Smooth muscle cell (in vitro differentiated cells): ENCODE measurements at regions not wholly inside any gene's neighbourhood (a gene's known extent, or its start where the extent isn't known, plus 50 kb on each side); places are given as distances from the start of the nearest gene placed in this dataset.

ENCODE experiments used
- DNase-seq: peaks from one replicate; lab custom pipeline; 2025; ENCODE audit not compliant: unreplicated experiment; lab: John Stamatoyannopoulos, UW
- H2AFZ ChIP-seq: fragments of 200-600 bp; sonication (generic); 2 replicates; pipeline ENCODE4 v1.6.0; 2016; ENCODE audit warnings: antibody characterized with exemption, low read depth, mild to moderate bottlenecking
- H3F3A ChIP-seq: fragments of 200-600 bp; sonication (generic); 2 replicates; pipeline ENCODE4 v1.6.0; 2017; ENCODE audit warnings: antibody characterized with exemption, low read depth
- H3K27ac ChIP-seq: fragments of 200-600 bp; sonication (generic); 2 replicates; pipeline ENCODE4 v1.5.1; 2016; ENCODE audit warnings: low read depth, mild to moderate bottlenecking
- H3K27me3 ChIP-seq: fragments of 200-600 bp; sonication (generic); 2 replicates; pipeline ENCODE4 v1.6.1; 2016; ENCODE audit warnings: low read depth, mild to moderate bottlenecking
- H3K36me3 ChIP-seq: fragments of 200-600 bp; sonication (generic); 2 replicates; pipeline ENCODE4 v1.5.1; 2016; ENCODE audit warnings: low read depth
- H3K4me1 ChIP-seq: fragments of 200-600 bp; sonication (generic); 2 replicates; pipeline ENCODE4 v1.5.1; 2016; ENCODE audit warnings: low read depth
- H3K4me2 ChIP-seq: fragments of 200-600 bp; sonication (generic); 2 replicates; pipeline ENCODE4 v1.6.0; 2016; ENCODE audit warnings: mild to moderate bottlenecking
- H3K4me3 ChIP-seq: fragments of 200-600 bp; sonication (generic); 2 replicates; pipeline ENCODE4 v1.5.1; 2016; ENCODE audit warnings: mild to moderate bottlenecking
- H3K79me2 ChIP-seq: fragments of 200-600 bp; sonication (generic); 2 replicates; pipeline ENCODE4 v1.6.0; 2016; ENCODE audit warnings: low read depth, mild to moderate bottlenecking
- H3K9ac ChIP-seq: fragments of 200-600 bp; sonication (generic); 2 replicates; pipeline ENCODE4 v1.6.0; 2016; ENCODE audit warnings: low read depth
- H3K9me3 ChIP-seq: fragments of 200-600 bp; sonication (generic); replicated peaks from 2 replicates; pipeline ENCODE4 v1.5.1; 2016; ENCODE audit warnings: low read depth
- H4K20me1 ChIP-seq: fragments of 200-600 bp; sonication (generic); 2 replicates; pipeline ENCODE4 v1.6.0; 2016; ENCODE audit warnings: low read depth
- WGBS: methylation state at CpG from one replicate; pipeline ENCODE4 v1.1.7; 2016; ENCODE audit warnings: low lambda C conversion rate; 5-methylcytosine and 5-hydroxymethylcytosine counted together
- TF ChIP-seq, protein P1 (sequence below): fragments of 200-600 bp; sonication (generic); IDR thresholded peaks from 2 replicates; pipeline ENCODE4 v1.5.1; 2017; ENCODE audit warnings: borderline replicate concordance, mild to moderate bottlenecking, antibody characterized with exemption; ENCODE audit not compliant: insufficient read depth, poor library complexity, severe bottlenecking

DNA sequence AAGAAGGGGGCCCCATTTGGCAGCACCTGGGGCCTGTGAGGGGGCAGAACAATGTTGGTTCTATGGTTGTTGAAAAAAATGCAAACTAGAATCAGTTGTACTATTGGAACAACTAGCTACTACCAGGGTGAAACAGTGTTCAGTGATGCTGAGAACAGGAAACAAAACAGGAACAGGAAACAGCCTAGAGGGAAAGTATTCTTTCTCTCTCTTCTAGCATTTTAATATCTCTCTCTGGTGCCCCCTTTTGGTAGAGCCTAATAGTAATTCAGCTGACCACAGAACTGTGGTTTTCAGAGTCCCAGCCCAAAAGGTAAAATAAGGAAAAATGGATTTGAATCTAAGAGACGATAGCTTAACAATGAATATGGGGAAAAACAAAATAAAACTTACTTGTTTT lies 138.0 kb upstream of the KCNN2 start:
- TF ChIP-seq, protein P1, sequence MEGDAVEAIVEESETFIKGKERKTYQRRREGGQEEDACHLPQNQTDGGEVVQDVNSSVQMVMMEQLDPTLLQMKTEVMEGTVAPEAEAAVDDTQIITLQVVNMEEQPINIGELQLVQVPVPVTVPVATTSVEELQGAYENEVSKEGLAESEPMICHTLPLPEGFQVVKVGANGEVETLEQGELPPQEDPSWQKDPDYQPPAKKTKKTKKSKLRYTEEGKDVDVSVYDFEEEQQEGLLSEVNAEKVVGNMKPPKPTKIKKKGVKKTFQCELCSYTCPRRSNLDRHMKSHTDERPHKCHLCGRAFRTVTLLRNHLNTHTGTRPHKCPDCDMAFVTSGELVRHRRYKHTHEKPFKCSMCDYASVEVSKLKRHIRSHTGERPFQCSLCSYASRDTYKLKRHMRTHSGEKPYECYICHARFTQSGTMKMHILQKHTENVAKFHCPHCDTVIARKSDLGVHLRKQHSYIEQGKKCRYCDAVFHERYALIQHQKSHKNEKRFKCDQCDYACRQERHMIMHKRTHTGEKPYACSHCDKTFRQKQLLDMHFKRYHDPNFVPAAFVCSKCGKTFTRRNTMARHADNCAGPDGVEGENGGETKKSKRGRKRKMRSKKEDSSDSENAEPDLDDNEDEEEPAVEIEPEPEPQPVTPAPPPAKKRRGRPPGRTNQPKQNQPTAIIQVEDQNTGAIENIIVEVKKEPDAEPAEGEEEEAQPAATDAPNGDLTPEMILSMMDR: peak; percentile 16
- H3K27me3 ChIP-seq: no peaks in the 10 kb centered on the region
- no peaks in the 10 kb centered on the region for H3F3A ChIP-seq
- no peak for DNase-seq
- H4K20me1 ChIP-seq: no peaks in the 10 kb centered on the region
- 93% methylated on average over 1 of the region's 1 CpG for WGBS
- no peaks in the 10 kb centered on the region for H3K36me3 ChIP-seq
- no peak overlapping the region for H3K4me2 ChIP-seq
- H3K4me1 ChIP-seq: no peaks in the 10 kb centered on the region
- no peak overlapping the region for H3K4me3 ChIP-seq
- no peak overlapping the region for H3K9ac ChIP-seq
- no peaks in the 10 kb centered on the region for H3K79me2 ChIP-seq
- H3K27ac ChIP-seq: no peak overlapping the region
- no peaks in the 10 kb centered on the region for H3K9me3 ChIP-seq
- H2AFZ ChIP-seq: no peak overlapping the region

DNA sequence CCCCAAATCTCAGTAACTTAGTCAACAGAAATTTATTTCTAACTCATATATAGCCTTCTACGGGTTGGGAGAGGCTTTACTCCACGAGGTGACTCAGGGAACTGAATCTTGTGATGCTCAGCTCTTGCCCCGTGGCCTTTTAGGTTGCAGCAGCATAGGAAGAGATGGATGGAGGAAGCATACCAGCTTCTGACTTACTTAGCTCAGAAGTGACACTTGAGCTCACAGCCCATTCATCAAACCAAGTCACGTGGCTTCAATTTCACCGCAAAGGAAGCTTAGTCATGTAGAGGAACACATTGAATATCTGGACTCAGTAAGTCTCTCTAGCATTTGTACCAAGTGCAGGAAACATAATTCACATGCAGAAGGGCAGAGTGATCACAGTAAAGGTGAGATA lies 124.1 kb upstream of the KCNN2 start:
- Histone ChIP-seq H3K4me1 (no peaks in the 10 kb centered on the region), H3K36me3 (no peaks in the 10 kb centered on the region), H3K27me3 (no peaks in the 10 kb centered on the region), H3K9ac (no peak overlapping the region), H2AFZ (no peak overlapping the region), H4K20me1 (no peaks in the 10 kb centered on the region), H3K9me3 (no peaks in the 10 kb centered on the region), H3K27ac (no peak overlapping the region), H3K4me3 (no peak overlapping the region), H3F3A (no peaks in the 10 kb centered on the region), H3K79me2 (no peaks in the 10 kb centered on the region), H3K4me2 (no peak overlapping the region)
- TF ChIP-seq, protein P1: no peak
- DNase-seq: no peak
- WGBS: 82% methylated on average over 5 of the region's 5 CpGs

DNA sequence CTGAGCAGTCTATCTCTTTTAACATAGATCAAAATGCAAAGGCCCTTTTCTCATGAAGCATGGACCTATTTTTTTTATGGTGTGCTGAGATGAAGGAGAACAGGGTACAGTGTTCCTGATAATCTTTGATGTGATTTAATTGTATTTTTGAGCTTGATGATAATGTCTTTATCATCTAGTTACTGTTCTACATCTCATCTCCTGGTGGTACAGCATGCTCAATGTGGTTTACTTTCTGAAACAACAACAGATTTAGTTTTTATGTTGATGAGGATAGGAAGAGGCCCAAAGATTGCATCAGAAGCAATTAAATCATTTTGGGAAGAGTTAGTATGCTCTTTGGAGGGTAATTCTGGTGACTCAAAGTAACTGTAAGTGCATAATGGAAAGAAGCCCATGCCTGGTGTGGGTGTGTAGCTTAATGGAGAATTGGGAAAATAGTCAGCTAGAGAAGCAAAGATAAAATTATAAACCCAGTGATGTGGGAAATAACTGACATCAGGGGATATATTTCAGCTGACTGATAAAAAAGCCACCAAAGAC lies 123.0 kb upstream of the KCNN2 start:
- Histone ChIP-seq H3K4me1 (no peaks in the 10 kb centered on the region), H3F3A (no peaks in the 10 kb centered on the region), H3K4me3 (no peak overlapping the region), H2AFZ (peak overlapping the region; percentile 44), H3K36me3 (no peaks in the 10 kb centered on the region), H3K9me3 (no peaks in the 10 kb centered on the region), H3K79me2 (no peaks in the 10 kb centered on the region), H3K9ac (no peak overlapping the region), H4K20me1 (no peaks in the 10 kb centered on the region), H3K4me2 (no peak overlapping the region), H3K27ac (peak overlapping the region; percentile 14), H3K27me3 (no peaks in the 10 kb centered on the region)
- DNase-seq: no peak
- TF ChIP-seq, protein P1: no peak

DNA sequence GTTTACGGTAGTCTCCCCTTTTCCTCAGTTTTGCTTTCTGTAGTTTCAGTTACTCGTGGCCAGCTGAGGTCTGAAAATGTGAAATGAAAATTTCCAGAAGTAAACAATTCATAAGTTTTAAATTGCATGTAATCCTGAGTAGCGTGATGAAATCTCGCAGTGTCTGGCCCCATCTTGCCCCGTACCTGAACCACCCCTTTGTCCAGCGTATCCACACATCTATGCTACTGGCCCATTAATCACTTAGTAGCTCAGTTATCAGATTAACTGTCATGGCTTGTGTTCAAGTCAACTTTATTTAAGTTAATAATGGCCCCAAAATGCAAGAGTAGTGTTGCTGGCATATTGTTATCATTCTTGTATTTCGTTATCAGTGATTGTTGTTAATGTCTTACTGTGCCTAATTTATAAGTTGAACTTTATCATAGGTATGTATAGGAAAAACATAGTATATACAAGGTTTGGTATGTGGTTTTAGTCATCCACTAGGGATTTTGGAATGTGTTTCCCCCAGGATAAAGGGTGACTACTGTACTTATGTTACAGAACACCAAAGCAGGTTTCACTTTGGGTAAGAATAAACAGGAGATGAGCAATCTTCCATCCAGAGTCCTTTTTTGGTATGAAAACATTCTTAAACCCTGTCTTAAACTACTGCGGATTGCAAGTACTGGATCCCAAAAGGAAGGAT lies 118.4 kb upstream of the KCNN2 start:
- Histone ChIP-seq H3K79me2 (no peaks in the 10 kb centered on the region), H4K20me1 (no peaks in the 10 kb centered on the region), H3K27me3 (no peaks in the 10 kb centered on the region), H3K9me3 (no peaks in the 10 kb centered on the region), H3K27ac (peak overlapping the region; percentile 77), H3F3A (no peaks in the 10 kb centered on the region), H3K36me3 (no peaks in the 10 kb centered on the region), H3K4me2 (no peak overlapping the region), H3K4me1 (no peaks in the 10 kb centered on the region), H3K9ac (peak overlapping the region; percentile 6), H2AFZ (peak overlapping the region; percentile 52), H3K4me3 (no peak overlapping the region)
- TF ChIP-seq, protein P1: no peak
- DNase-seq: no peak
- 72% methylated on average over 8 of the region's 8 CpGs for WGBS
